ENCODE measurements at regions not wholly inside any gene's neighbourhood (a gene's known extent, or its start where the extent isn't known, plus 50 kb on each side); places are given as distances from the start of the nearest gene placed in this dataset.

GRCh38 chr9:11016081-11016480 lies 403.3 kb upstream of the PTPRD start:
- no peak for TF ChIP-seq CTCF (IDR thresholded peaks at IDR 0.05)
- no peak for TF ChIP-seq EZH2 (IDR thresholded peaks at IDR 0.05; ENCODE audit: borderline replicate concordance, insufficient read depth, low read depth, low read length, poor library complexity, severe bottlenecking)

Measured in B cell (primary cell).